Coronary artery (tissue), 2 donors: ENCODE measurements at regions not wholly inside any gene's neighbourhood (a gene's known extent, or its start where the extent isn't known, plus 50 kb on each side); places are given as distances from the start of the nearest gene placed in this dataset.

Source experiments
- DNase-seq: peaks from one replicate; pipeline ENCODE4 v3.0.0-alpha.2; 2017; ENCODE audit warnings: low spot score
- H3K27ac ChIP-seq, 2 donors: fragments of 200-600 bp; sonication (generic); one replicate each; pipeline ENCODE4 v1.5.1; 2016 to 2019
- H3K4me3 ChIP-seq: fragments of 200-600 bp; sonication (generic); 2 replicates; pipeline ENCODE4 v1.5.1; 2016; ENCODE audit warnings: mild to moderate bottlenecking, moderate library complexity
- TF ChIP-seq, protein P1 (sequence below): fragments of 200-600 bp; sonication (generic); IDR thresholded peaks from one replicate; pipeline ENCODE4 v1.5.1; 2019; ENCODE audit warnings: antibody characterized with exemption

DNA sequence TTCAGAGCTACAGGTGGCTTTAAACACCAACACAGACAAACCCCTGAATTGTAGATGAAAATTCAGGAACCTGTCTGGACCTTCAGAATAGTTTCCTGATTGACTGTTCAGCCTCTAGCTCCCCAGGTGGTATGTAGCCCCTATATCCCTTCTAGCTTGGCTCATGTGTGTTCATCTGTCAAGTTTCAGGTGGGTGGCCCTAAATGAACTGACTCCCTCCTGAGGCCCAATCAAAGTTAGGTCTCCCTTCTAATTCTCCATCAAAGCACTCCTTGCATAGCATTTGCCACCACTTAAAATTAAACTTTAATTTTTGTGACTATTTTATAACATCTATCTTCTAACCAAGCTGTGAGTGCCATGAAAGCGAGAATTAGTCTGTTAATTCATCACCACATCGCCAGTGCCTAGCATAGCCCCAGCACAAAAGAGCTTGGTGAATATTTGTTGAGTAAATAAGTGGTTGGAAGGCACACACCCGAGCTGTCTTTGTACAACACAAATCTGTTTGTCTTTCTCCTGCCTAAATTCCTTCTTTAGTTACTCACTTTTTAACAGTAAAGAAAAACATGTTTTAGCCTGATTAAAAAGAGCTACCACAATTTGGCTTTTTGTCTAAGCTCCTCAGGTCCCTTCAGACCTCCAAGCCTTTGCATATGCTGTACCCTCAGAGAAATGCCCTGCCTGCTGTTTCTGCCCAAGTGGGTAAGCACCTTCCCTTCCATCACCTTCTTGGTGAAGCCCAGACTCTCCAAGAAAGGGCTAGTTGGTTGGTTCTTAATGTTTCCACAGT is 138.1 kb upstream of the HMHB1 start:
- Histone ChIP-seq H3K27ac (no peak overlapping the region), H3K4me3 (no peak overlapping the region)
- DNase-seq = no peak
- TF ChIP-seq, protein P1, sequence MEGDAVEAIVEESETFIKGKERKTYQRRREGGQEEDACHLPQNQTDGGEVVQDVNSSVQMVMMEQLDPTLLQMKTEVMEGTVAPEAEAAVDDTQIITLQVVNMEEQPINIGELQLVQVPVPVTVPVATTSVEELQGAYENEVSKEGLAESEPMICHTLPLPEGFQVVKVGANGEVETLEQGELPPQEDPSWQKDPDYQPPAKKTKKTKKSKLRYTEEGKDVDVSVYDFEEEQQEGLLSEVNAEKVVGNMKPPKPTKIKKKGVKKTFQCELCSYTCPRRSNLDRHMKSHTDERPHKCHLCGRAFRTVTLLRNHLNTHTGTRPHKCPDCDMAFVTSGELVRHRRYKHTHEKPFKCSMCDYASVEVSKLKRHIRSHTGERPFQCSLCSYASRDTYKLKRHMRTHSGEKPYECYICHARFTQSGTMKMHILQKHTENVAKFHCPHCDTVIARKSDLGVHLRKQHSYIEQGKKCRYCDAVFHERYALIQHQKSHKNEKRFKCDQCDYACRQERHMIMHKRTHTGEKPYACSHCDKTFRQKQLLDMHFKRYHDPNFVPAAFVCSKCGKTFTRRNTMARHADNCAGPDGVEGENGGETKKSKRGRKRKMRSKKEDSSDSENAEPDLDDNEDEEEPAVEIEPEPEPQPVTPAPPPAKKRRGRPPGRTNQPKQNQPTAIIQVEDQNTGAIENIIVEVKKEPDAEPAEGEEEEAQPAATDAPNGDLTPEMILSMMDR = no peak

GRCh38 chr5:143672806-143673205 is 139.2 kb upstream of the HMHB1 start:
- TF ChIP-seq, protein P1 = no peak
- Histone ChIP-seq H3K27ac (no peak overlapping the region), H3K4me3 (no peak overlapping the region)
- DNase-seq = no peak

- TF ChIP-seq, protein P1 = no peak
- no peak overlapping the region for H3K4me3 ChIP-seq
- DNase-seq = no peak
- no peak overlapping the region for H3K27ac ChIP-seq
Observed at GRCh38 chr5:143671674-143672569, 140.0 kb upstream of the HMHB1 start.

GRCh38 chr5:143671021-143671420 is 140.9 kb upstream of the HMHB1 start:
- TF ChIP-seq, protein P1 = no peak
- Histone ChIP-seq H3K4me3 (no peak overlapping the region), H3K27ac (no peak overlapping the region)
- DNase-seq = no peak

GRCh38 chr5:143665866-143666265 is 146.1 kb upstream of the HMHB1 start:
- TF ChIP-seq, protein P1 = no peak
- no peak overlapping the region for H3K27ac ChIP-seq
- H3K4me3 ChIP-seq = no peak overlapping the region
- DNase-seq = no peak

GRCh38 chr5:143664623-143665022 is 147.3 kb upstream of the HMHB1 start:
- H3K4me3 ChIP-seq = no peak overlapping the region
- no peak overlapping the region for H3K27ac ChIP-seq
- no peak for DNase-seq
- TF ChIP-seq, protein P1 = no peak
